GM12875 (cell line): ENCODE measurements at regions not wholly inside any gene's neighbourhood (a gene's known extent, or its start where the extent isn't known, plus 50 kb on each side); places are given as distances from the start of the nearest gene placed in this dataset.
A peak's percentile ranks its signal among the peaks of the same experiment; 100 is the strongest.

Experiments used
- H3K4me3 ChIP-seq: one replicate; pipeline ENCODE4 v1.5.1; 2011; ENCODE audit warnings: low read depth, low read length, control low read depth
- CTCF ChIP-seq: IDR thresholded peaks from 2 replicates; pipeline ENCODE4 v1.5.1; 2011; ENCODE audit warnings: low read depth, mild to moderate bottlenecking, control low read depth, inconsistent platforms, low read length, moderate library complexity, borderline replicate concordance; ENCODE audit not compliant: insufficient read depth

GRCh38 chr2:59276033-59276432, 1034.9 kb upstream of the FANCL start:
- peak; percentile 76 for TF ChIP-seq CTCF
- H3K4me3 ChIP-seq, result no peak overlapping the region

- H3K4me3 ChIP-seq, result no peak overlapping the region
- no peak for TF ChIP-seq CTCF
These were observed 1025.3 kb upstream of the FANCL start for GRCh38 chr2:59266453-59266852.

GRCh38 chr2:59259913-59260312, 1018.8 kb upstream of the FANCL start:
- H3K4me3 ChIP-seq, result no peak overlapping the region
- no peak for TF ChIP-seq CTCF

- no peak overlapping the region for H3K4me3 ChIP-seq
- no peak for TF ChIP-seq CTCF
These were observed 1015.2 kb upstream of the FANCL start for GRCh38 chr2:59256290-59256689.

GRCh38 chr2:59254279-59254678, 1013.2 kb upstream of the FANCL start:
- H3K4me3 ChIP-seq, result no peak overlapping the region
- TF ChIP-seq CTCF, result no peak

GRCh38 chr2:59250307-59250677, 1009.2 kb upstream of the FANCL start:
- TF ChIP-seq CTCF, result no peak
- H3K4me3 ChIP-seq, result no peak overlapping the region

- TF ChIP-seq CTCF, result no peak
- no peak overlapping the region for H3K4me3 ChIP-seq
These were observed 1008.5 kb upstream of the FANCL start for GRCh38 chr2:59249441-59250306.
